ENCODE measurements at regions not wholly inside any gene's neighbourhood (a gene's known extent, or its start where the extent isn't known, plus 50 kb on each side); places are given as distances from the start of the nearest gene placed in this dataset.
"Not testable (repeated sequence)": the region's sequence is repeated elsewhere in the genome, so short reads cannot be mapped to it uniquely, and the experiment has no call there.

DNA sequence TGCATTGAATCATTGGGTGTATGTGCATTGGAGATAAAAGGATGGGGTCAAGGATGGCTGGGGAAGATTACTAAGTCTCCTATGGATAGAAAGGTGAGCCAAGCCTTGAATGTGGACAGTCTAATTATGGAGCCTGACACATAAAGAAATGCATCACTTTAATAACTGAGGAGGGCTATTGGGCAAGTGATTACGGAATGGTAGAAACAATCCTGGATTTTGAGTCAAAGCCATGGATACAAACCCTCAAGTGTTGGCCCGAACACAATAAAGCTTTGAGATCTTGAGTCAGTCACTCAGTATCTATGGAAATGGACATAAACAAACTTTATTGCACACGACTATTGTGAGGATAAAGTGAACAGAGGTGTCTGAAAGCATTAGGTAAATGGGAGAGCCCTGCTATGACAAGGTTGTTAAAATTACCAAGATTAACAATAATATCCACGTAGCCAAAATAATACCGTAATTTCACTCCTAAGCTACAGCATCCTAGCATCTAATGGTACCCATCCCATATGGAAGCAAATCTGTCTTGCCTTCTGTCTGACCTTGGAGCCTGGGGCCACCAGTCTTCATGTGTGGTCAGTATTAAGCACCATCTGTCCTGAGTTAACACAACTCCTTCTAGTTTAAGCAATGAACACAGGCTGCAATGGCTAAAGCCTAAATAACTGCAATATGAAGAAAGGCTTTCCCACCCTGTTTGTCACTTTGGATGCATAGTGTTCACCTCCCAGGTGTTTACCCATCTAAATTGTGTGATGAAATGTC lies 136.9 kb upstream of the PRICKLE2 start:
- H3K4me3 ChIP-seq (ENCODE audit: low read depth, low read length) = no peak overlapping the region
- TF ChIP-seq, protein P1, sequence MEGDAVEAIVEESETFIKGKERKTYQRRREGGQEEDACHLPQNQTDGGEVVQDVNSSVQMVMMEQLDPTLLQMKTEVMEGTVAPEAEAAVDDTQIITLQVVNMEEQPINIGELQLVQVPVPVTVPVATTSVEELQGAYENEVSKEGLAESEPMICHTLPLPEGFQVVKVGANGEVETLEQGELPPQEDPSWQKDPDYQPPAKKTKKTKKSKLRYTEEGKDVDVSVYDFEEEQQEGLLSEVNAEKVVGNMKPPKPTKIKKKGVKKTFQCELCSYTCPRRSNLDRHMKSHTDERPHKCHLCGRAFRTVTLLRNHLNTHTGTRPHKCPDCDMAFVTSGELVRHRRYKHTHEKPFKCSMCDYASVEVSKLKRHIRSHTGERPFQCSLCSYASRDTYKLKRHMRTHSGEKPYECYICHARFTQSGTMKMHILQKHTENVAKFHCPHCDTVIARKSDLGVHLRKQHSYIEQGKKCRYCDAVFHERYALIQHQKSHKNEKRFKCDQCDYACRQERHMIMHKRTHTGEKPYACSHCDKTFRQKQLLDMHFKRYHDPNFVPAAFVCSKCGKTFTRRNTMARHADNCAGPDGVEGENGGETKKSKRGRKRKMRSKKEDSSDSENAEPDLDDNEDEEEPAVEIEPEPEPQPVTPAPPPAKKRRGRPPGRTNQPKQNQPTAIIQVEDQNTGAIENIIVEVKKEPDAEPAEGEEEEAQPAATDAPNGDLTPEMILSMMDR (conservative IDR thresholded peaks at IDR 0.05; ENCODE audit: low read depth, low read length) = no peak
- DNase-seq (ENCODE audit: low read depth) = no peak

DNA sequence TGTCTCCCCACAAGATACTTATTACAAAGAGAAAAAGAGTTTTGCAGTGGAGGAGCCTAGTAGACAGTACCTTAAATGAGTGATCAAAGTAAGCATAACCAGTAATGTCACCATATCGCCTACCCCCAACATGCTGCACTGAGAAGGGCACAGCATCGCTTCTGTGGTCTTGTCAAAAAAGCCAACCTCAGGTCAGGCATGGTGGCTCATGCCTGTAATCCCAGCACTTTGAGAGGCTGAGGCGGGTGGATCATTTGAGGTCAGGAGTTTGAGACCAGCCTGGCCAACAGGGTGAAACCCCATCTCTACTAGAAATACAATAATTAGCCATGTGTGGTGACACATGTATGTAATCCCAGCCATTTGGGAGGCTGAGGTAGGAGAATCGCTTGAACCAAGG lies 135.8 kb upstream of the PRICKLE2 start:
- not testable (repeated sequence) for DNase-seq (ENCODE audit: low read depth); H3K4me3 ChIP-seq (ENCODE audit: low read depth, low read length)

DNA sequence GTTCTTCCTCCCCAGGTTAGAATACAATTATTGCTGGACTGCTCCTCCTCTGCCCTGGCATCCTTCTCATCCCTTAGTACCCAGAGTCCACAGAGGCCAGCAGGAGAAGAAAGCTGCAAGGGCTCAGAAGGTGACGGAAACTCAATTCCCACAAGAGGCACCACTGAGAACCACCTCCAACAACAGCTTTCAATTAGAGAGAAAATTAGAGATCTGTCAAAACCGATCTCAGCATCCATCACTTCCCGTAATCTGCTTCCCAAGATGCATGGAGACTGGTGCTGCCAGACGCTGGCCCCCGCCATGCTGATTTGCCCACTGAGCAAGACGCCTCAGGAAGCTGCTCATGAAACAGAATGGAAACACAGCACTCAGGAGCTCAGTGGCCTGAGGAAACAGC lies 135.0 kb upstream of the PRICKLE2 start:
- TF ChIP-seq, protein P1 (conservative IDR thresholded peaks at IDR 0.05; ENCODE audit: low read depth, low read length) = no peak

DNA sequence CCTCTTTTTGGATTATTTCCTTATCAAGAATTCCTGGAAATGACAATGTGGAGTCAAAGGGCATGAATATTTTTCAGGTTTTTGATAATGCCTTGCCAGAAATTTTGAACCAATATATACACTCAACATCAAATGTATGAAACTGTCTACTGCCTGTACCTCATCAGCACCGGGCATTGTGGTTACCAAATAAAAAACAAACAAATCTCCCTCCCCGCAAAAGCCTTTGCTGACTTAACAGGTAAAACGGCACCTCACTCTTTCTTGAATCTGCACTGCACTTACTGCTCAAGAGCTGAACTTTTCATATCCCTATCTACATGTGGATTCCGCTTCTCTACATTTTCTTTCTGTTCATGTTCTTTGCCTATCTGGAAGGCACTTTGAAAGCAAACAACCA lies 134.5 kb upstream of the PRICKLE2 start:
- H3K4me3 ChIP-seq (ENCODE audit: low read depth, low read length) = no peak overlapping the region
- TF ChIP-seq, protein P1 (conservative IDR thresholded peaks at IDR 0.05; ENCODE audit: low read depth, low read length) = no peak
- no peak for DNase-seq (ENCODE audit: low read depth)

More for the DNA sequence above, 135.0 kb upstream of the PRICKLE2 start:
- H3K4me3 ChIP-seq (ENCODE audit: low read depth, low read length) = no peak overlapping the region
- DNase-seq (ENCODE audit: low read depth) = no peak

DNA sequence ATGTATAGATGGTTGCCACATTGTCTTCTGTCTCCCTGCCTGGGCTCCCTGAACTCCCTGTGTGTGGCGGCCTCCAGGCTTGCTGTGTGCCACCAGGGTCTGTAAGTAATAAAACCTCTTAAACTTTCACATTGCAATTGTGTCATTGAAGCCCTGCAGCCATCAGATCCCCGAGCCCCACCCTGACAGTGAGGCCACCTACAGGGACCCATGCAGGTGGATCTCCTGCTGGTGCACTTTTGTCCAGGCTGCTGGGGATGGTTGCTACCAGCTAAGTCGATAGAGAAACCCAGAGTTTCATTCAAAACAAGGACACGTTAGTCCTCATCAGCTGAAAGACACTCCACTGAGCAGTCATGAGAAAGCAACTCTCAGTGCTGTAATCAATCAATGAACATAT lies 133.6 kb upstream of the PRICKLE2 start:
- DNase-seq (ENCODE audit: low read depth) = no peak
- TF ChIP-seq, protein P1 (conservative IDR thresholded peaks at IDR 0.05; ENCODE audit: low read depth, low read length) = no peak
- no peak overlapping the region for H3K4me3 ChIP-seq (ENCODE audit: low read depth, low read length)

DNA sequence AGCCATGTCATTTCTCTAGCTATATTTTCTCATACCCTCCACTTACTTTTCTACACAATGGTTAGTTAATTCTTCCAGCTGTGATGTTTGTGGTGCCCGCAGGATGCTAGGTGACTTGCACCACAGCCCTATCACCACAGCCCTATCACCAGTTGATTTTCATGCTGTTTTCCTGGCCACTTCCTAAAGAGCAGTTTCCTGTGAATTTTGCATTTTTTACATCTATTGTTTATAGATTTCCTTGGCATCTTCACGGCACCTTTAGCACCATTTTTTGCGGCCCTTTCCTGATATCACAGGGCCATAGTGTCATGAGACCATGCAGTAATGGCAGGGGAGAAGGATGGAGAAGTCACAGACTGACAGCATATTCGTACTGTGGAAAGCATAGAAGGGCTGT lies 132.9 kb upstream of the PRICKLE2 start:
- TF ChIP-seq, protein P1 (conservative IDR thresholded peaks at IDR 0.05; ENCODE audit: low read depth, low read length) = no peak
- DNase-seq (ENCODE audit: low read depth) = no peak
- H3K4me3 ChIP-seq (ENCODE audit: low read depth, low read length) = no peak overlapping the region

DNA sequence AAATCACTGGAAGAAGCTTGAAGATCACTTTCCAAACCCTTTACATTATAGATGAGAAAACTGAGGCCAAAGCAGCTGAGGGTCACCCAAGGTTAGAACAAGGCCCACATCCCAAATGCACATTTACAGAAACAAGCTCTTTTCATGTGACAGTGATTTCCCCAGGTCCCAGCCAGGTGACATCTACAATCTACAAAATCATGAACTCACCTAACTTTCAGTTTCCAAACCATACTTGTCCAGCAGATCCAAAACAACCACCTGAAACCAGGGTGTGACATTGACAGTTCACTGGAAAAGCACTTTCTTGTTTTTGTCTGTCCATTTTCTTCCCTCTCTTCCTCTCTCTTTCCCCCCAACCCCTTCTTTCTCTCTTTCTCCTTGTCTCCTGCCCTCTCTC lies 132.2 kb upstream of the PRICKLE2 start:
- no peak overlapping the region for H3K4me3 ChIP-seq (ENCODE audit: low read depth, low read length)
- TF ChIP-seq, protein P1 (conservative IDR thresholded peaks at IDR 0.05; ENCODE audit: low read depth, low read length) = no peak

More for the DNA sequence above, 132.2 kb upstream of the PRICKLE2 start:
- no peak for DNase-seq (ENCODE audit: low read depth)
